OCI-LY1 (cell line): ENCODE measurements at regions not wholly inside any gene's neighbourhood (a gene's known extent, or its start where the extent isn't known, plus 50 kb on each side); places are given as distances from the start of the nearest gene placed in this dataset.

ENCODE experiments used
- H2AFZ ChIP-seq: fragments of 200-600 bp; sonication (generic), shearing (Covaris generic); 2 replicates; pipeline ENCODE4 v1.6.0; 2014; ENCODE audit warnings: antibody characterized with exemption, mild to moderate bottlenecking, low read length
- H3F3A ChIP-seq: fragments of 200-600 bp; sonication (generic), shearing (Covaris generic); 2 replicates; pipeline ENCODE4 v1.6.0; 2014; ENCODE audit warnings: mild to moderate bottlenecking, antibody characterized with exemption, low read length, moderate library complexity; ENCODE audit not compliant: insufficient read depth
- H3K27ac ChIP-seq: fragments of 200-600 bp; sonication (generic); 2 replicates; pipeline ENCODE4 v1.5.1; 2014; ENCODE audit warnings: low read length, mixed run types, mild to moderate bottlenecking, low read depth; ENCODE audit not compliant: poor library complexity, severe bottlenecking
- H3K27me3 ChIP-seq: fragments of 200-600 bp; sonication (generic); 2 replicates; pipeline ENCODE4 v1.6.0; 2014; ENCODE audit warnings: antibody characterized with exemption, mild to moderate bottlenecking, low read length, moderate library complexity; ENCODE audit not compliant: insufficient read depth
- H3K36me3 ChIP-seq: fragments of 200-600 bp; sonication (generic); 2 replicates; pipeline ENCODE4 v1.6.1; 2014; ENCODE audit warnings: mild to moderate bottlenecking, antibody characterized with exemption, low read length, moderate library complexity, mixed read lengths; ENCODE audit not compliant: insufficient read depth
- H3K4me1 ChIP-seq: fragments of 200-600 bp; sonication (generic); 2 replicates; pipeline ENCODE4 v1.5.1; 2014; ENCODE audit warnings: mild to moderate bottlenecking, low read length, moderate library complexity; ENCODE audit not compliant: insufficient read depth, severe bottlenecking
- H3K4me2 ChIP-seq: fragments of 200-600 bp; sonication (generic), shearing (Covaris generic); 2 replicates; pipeline ENCODE4 v1.6.1; 2014; ENCODE audit warnings: low read length
- H3K4me3 ChIP-seq: fragments of 200-600 bp; sonication (generic); 2 replicates; pipeline ENCODE4 v1.5.1; 2014; ENCODE audit warnings: low read length, low read depth, mild to moderate bottlenecking, mixed read lengths; ENCODE audit not compliant: poor library complexity, severe bottlenecking
- H3K79me2 ChIP-seq: fragments of 200-600 bp; shearing (Covaris generic); 2 replicates; pipeline ENCODE4 v1.6.1; 2016; ENCODE audit warnings: mixed run types, low read length, mixed read lengths; ENCODE audit not compliant: insufficient read depth
- H3K9ac ChIP-seq: fragments of 200-600 bp; sonication (generic), shearing (Covaris generic); 2 replicates; pipeline ENCODE4 v1.6.1; 2014; ENCODE audit warnings: mild to moderate bottlenecking, low read length, mixed read lengths
- H3K9me2 ChIP-seq: fragments of 200-600 bp; sonication (generic), shearing (Covaris generic); 2 replicates; pipeline ENCODE4 v1.6.1; 2014; ENCODE audit warnings: low read depth, mild to moderate bottlenecking, low read length, mixed read lengths
- H3K9me3 ChIP-seq: fragments of 200-600 bp; shearing (Covaris generic); 2 replicates; pipeline ENCODE4 v1.6.1; 2014; ENCODE audit warnings: low read length, mixed read lengths
- H4K20me1 ChIP-seq: fragments of 200-600 bp; sonication (generic), shearing (Covaris generic); 2 replicates; pipeline ENCODE4 v1.6.0; 2016; ENCODE audit warnings: mild to moderate bottlenecking, low read length; ENCODE audit not compliant: insufficient read depth
- EZH2 ChIP-seq: fragments of 200-600 bp; sonication (generic), shearing (Covaris generic); IDR thresholded peaks from 2 replicates; pipeline ENCODE4 v1.8.0; 2017; ENCODE audit warnings: borderline replicate concordance, mixed run types, mild to moderate bottlenecking, antibody characterized with exemption, low read length, moderate library complexity, mixed read lengths
- TF ChIP-seq, protein P1 (sequence below): fragments of 200-600 bp; sonication (generic), shearing (Covaris generic); IDR thresholded peaks from 2 replicates; pipeline ENCODE4 v1.5.1; 2017; ENCODE audit warnings: mild to moderate bottlenecking, antibody characterized with exemption, low read length, moderate library complexity, mixed read lengths

DNA sequence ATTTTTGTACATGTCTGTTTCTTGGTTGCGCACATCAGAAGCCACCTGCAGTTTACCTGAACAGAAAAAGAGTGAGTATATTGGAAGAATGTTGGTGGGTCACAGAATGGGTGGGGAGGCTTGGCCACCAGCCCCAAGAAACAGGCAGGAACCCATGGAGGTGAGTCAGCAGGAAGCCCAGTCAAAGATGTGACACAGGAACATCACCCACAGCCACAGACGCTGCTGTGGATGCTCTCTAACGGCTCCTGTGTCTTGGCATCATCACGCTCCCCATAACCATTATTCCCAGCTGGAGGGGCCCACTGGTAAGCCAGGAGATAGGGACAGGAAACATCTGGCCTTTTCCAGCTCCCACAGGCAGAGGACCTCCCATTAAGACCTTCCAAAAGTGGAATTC is 94.0 kb upstream of the WSB1 start:
- Histone ChIP-seq H2AFZ (no peak overlapping the region), H3K9ac (no peak overlapping the region), H3K79me2 (no peaks in the 10 kb centered on the region), H3K4me1 (no peaks in the 10 kb centered on the region), H3K36me3 (no peaks in the 10 kb centered on the region), H3K4me3 (no peak overlapping the region), H3K27me3 (no peaks in the 10 kb centered on the region), H3F3A (no peaks in the 10 kb centered on the region), H4K20me1 (no peaks in the 10 kb centered on the region), H3K9me2 (no peaks in the 10 kb centered on the region), H3K27ac (no peak overlapping the region), H3K4me2 (no peak overlapping the region), H3K9me3 (peaks cover 5% of the 10 kb centered on the region)
- no peak for TF ChIP-seq EZH2
- TF ChIP-seq, protein P1, sequence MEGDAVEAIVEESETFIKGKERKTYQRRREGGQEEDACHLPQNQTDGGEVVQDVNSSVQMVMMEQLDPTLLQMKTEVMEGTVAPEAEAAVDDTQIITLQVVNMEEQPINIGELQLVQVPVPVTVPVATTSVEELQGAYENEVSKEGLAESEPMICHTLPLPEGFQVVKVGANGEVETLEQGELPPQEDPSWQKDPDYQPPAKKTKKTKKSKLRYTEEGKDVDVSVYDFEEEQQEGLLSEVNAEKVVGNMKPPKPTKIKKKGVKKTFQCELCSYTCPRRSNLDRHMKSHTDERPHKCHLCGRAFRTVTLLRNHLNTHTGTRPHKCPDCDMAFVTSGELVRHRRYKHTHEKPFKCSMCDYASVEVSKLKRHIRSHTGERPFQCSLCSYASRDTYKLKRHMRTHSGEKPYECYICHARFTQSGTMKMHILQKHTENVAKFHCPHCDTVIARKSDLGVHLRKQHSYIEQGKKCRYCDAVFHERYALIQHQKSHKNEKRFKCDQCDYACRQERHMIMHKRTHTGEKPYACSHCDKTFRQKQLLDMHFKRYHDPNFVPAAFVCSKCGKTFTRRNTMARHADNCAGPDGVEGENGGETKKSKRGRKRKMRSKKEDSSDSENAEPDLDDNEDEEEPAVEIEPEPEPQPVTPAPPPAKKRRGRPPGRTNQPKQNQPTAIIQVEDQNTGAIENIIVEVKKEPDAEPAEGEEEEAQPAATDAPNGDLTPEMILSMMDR, result no peak

- Histone ChIP-seq H3K4me1 (no peaks in the 10 kb centered on the region), H4K20me1 (no peaks in the 10 kb centered on the region), H2AFZ (no peak overlapping the region), H3K9me3 (peaks cover 5% of the 10 kb centered on the region), H3K27me3 (no peaks in the 10 kb centered on the region), H3K36me3 (no peaks in the 10 kb centered on the region), H3F3A (no peaks in the 10 kb centered on the region), H3K9me2 (no peaks in the 10 kb centered on the region), H3K79me2 (no peaks in the 10 kb centered on the region), H3K27ac (no peak overlapping the region), H3K4me2 (no peak overlapping the region), H3K4me3 (no peak overlapping the region), H3K9ac (no peak overlapping the region)
- no peak for TF ChIP-seq EZH2
- TF ChIP-seq, protein P1, result no peak
Observed at GRCh38 chr17:27200476-27200875, 93.4 kb upstream of the WSB1 start.

DNA sequence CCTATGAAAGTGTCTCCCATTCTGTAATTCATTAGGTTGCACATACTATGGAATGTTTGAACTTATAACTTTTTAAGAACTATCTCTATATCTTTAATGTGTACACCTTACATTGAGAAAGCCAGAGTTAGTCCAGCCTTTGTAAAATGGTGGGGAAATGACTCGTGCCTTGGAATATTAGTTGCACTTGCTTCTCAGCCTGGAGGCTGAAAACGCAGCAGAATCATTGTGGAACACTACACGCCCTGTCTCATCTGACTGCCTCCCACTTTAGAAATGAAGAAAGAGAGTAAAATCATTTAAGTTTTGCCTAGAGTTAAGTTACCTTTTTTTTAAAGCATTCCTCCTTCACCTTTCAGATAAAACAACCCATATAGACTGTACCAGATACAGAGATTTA is 90.7 kb upstream of the WSB1 start:
- no peaks in the 10 kb centered on the region for H3K4me1 ChIP-seq
- H3K9me3 ChIP-seq, result no peaks in the 10 kb centered on the region
- H4K20me1 ChIP-seq, result no peaks in the 10 kb centered on the region
- TF ChIP-seq, protein P1, result no peak
- TF ChIP-seq EZH2, result no peak
- no peaks in the 10 kb centered on the region for H3K9me2 ChIP-seq
- H3K79me2 ChIP-seq, result no peaks in the 10 kb centered on the region
- no peak overlapping the region for H3K9ac ChIP-seq
- H3K27me3 ChIP-seq, result no peaks in the 10 kb centered on the region
- H3K36me3 ChIP-seq, result no peaks in the 10 kb centered on the region
- no peak overlapping the region for H3K4me2 ChIP-seq
- no peaks in the 10 kb centered on the region for H3F3A ChIP-seq
- H3K4me3 ChIP-seq, result no peak overlapping the region
- H3K27ac ChIP-seq, result no peak overlapping the region
- H2AFZ ChIP-seq, result no peak overlapping the region
